PC-3 (cell line): ENCODE measurements at regions not wholly inside any gene's neighbourhood (a gene's known extent, or its start where the extent isn't known, plus 50 kb on each side); places are given as distances from the start of the nearest gene placed in this dataset.
A peak's percentile ranks its signal among the peaks of the same experiment; 100 is the strongest.

ENCODE experiments used
- ATAC-seq: fragments of 200-7000 bp; cut with Tn5 transposase; 2 replicates; pipeline ENCODE4 v1.9.1; 2020; ENCODE audit warnings: mild to moderate bottlenecking, moderate library complexity
- BruUV-seq: library from RNA; stranded (reverse); fragments of 400-500 nt; replicated peaks from 2 replicates; lab custom pipeline; 2021; lab: Mats Ljungman, UMichigan
- CTCF ChIA-PET: fragments of 300-600 bp; sonication (Branson Sonifier 250); formaldehyde crosslinking; loops from one replicate; lab custom pipeline; 2022; ENCODE audit warnings: antibody characterized with exemption; lab: Charles Lee
- POLR2A ChIA-PET: fragments of 300-600 bp; sonication (Branson Sonifier 250); formaldehyde crosslinking; loops from one replicate; lab custom pipeline; 2022; ENCODE audit warnings: antibody characterized with exemption; ENCODE audit not compliant: unreplicated experiment; lab: Charles Lee
- DNase-seq: peaks from one replicate; pipeline ENCODE4 v3.0.0-alpha.2; 2015
- H2AFZ ChIP-seq: fragments of 300-600 bp; sonication (generic); 2 replicates; pipeline ENCODE4 v1.6.0; 2016; ENCODE audit warnings: antibody characterized with exemption, low read length
- H3F3A ChIP-seq: fragments of 300-600 bp; sonication (generic); one replicate; pipeline ENCODE4 v1.6.0; 2017; ENCODE audit warnings: antibody characterized with exemption, low read length, control low read depth, mild to moderate bottlenecking; ENCODE audit not compliant: unreplicated experiment
- H3K27ac ChIP-seq: fragments of 300-600 bp; sonication (generic); 2 replicates; pipeline ENCODE4 v1.5.1; 2016; ENCODE audit warnings: mild to moderate bottlenecking, low read length
- H3K27me3 ChIP-seq: fragments of 300-600 bp; sonication (generic); 2 replicates; pipeline ENCODE4 v1.6.1; 2016; ENCODE audit warnings: low read length, mixed read lengths
- H3K36me3 ChIP-seq: fragments of 300-600 bp; sonication (generic); 2 replicates; pipeline ENCODE4 v1.6.1; 2016; ENCODE audit warnings: low read depth, mixed run types, low read length, mixed read lengths
- H3K4me1 ChIP-seq: fragments of 300-600 bp; sonication (generic); 2 replicates; pipeline ENCODE4 v1.5.1; 2016; ENCODE audit warnings: low read length; ENCODE audit not compliant: insufficient read depth
- H3K4me2 ChIP-seq: fragments of 300-600 bp; sonication (generic); 2 replicates; pipeline ENCODE4 v1.6.0; 2016; ENCODE audit warnings: low read length
- H3K4me3 ChIP-seq: fragments of 300-600 bp; sonication (generic); 2 replicates; pipeline ENCODE4 v1.5.1; 2016; ENCODE audit warnings: mild to moderate bottlenecking, low read length, mixed read lengths
- H3K79me2 ChIP-seq: fragments of 300-600 bp; sonication (generic); 2 replicates; pipeline ENCODE4 v1.6.1; 2017; ENCODE audit warnings: low read length, mixed read lengths
- H3K9ac ChIP-seq: fragments of 300-600 bp; sonication (generic); 2 replicates; pipeline ENCODE4 v1.6.0; 2016; ENCODE audit warnings: mild to moderate bottlenecking, low read length
- H3K9me2 ChIP-seq: fragments of 300-600 bp; sonication (generic); replicated peaks from 2 replicates; pipeline ENCODE4 v1.6.1; 2016; ENCODE audit warnings: mixed run types, low read length, mixed read lengths
- H3K9me3 ChIP-seq: fragments of 300-600 bp; sonication (generic); 2 replicates; pipeline ENCODE4 v1.6.1; 2016; ENCODE audit warnings: low read length, mixed read lengths
- H4K20me1 ChIP-seq: fragments of 300-600 bp; sonication (generic); 2 replicates; pipeline ENCODE4 v1.6.1; 2016; ENCODE audit warnings: low read length, mixed read lengths
- CTCF ChIP-seq: fragments of 300-600 bp; sonication (generic); conservative IDR thresholded peaks from 2 replicates; pipeline ENCODE4 v1.5.1; 2017; ENCODE audit warnings: antibody characterized with exemption, low read depth, mild to moderate bottlenecking, low read length
- EZH2 ChIP-seq: fragments of 300-600 bp; sonication (generic); IDR thresholded peaks from one replicate; pipeline ENCODE4 v1.6.1; 2017; ENCODE audit warnings: antibody characterized with exemption, mild to moderate bottlenecking, low read length; ENCODE audit not compliant: unreplicated experiment
- EZH2phosphoT487 ChIP-seq: fragments of 300-600 bp; sonication (generic); IDR thresholded peaks from 2 replicates; pipeline ENCODE4 v1.6.1; 2018; ENCODE audit warnings: mild to moderate bottlenecking, antibody characterized with exemption, low read length, borderline replicate concordance
- intact Hi-C: fragments of 100-400 bp; cut with micrococcal nuclease; formaldehyde crosslinking; loops from 2 replicates; pipeline ENCODE4 v1.9.0; 2023

DNA sequence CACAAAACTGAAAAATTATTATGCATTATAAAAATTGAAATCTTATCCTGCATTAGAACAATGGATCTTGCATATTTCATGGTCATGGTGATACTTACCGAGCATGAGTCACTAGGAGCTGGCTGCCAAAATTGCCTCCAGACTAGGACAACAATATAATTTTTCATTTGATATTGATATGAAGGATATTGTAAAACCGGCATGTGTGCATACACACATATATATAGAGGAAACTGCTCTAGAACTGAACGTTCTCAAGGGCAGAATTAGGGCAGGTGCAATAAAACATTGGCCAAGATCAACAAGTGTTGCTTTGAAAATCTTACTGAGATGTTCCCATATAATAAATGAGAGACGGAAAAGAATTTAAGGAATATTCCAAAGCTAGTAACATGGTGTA is 319.4 kb upstream of the POU1F1 start:
- Histone ChIP-seq H3K36me3 (no peaks in the 10 kb centered on the region), H4K20me1 (no peaks in the 10 kb centered on the region), H3K4me1 (peaks cover 42% of the 10 kb centered on the region), H3K27ac (peak overlapping the region; percentile 61), H3K79me2 (no peaks in the 10 kb centered on the region), H3K9me2 (no peaks in the 10 kb centered on the region), H3K27me3 (no peaks in the 10 kb centered on the region), H3K4me2 (peak overlapping the region; percentile 8; the same call in 1 of the 2 replicates), H2AFZ (no peak overlapping the region), H3K9ac (no peak overlapping the region), H3K4me3 (no peak overlapping the region), H3K9me3 (no peaks in the 10 kb centered on the region), H3F3A (no peaks in the 10 kb centered on the region)
- ATAC-seq (peak; percentile 87), DNase-seq (peak; percentile 84)
- TF ChIP-seq CTCF (no peak), EZH2phosphoT487 (no peak), EZH2 (no peak)
- BruUV-seq: no TSS peak
- ChIA-PET POLR2A (interaction anchor here (0.5 kb wide), 1 partner anchor 56 kb away, joined by 3 read pairs; no protein-coding TSS in a partner anchor), CTCF (no interaction called here)
- intact Hi-C loops: no loop called here

- no peaks in the 10 kb centered on the region for H4K20me1 ChIP-seq
- H3K79me2 ChIP-seq: no peaks in the 10 kb centered on the region
- H2AFZ ChIP-seq: no peak overlapping the region
- peak overlapping the region; percentile 2; the same call in 1 of the 2 replicates for H3K9ac ChIP-seq
- H3K36me3 ChIP-seq: no peaks in the 10 kb centered on the region
- DNase-seq: no peak
- H3K4me2 ChIP-seq: peak overlapping the region; percentile 60
- no peak overlapping the region for H3K4me3 ChIP-seq
- peak overlapping the region; percentile 54 for H3K27ac ChIP-seq
- peak; percentile 88 for ATAC-seq
- no peak for TF ChIP-seq CTCF
- no peak for TF ChIP-seq EZH2
- no peak for TF ChIP-seq EZH2phosphoT487
- POLR2A ChIA-PET: interaction anchor here (0.5 to 0.6 kb wide), 2 partner anchors 90 to 300 kb away, joined by 4 to 5 read pairs; no protein-coding TSS in a partner anchor
- CTCF ChIA-PET: no interaction called here
- no peaks in the 10 kb centered on the region for H3K9me3 ChIP-seq
- no TSS peak for BruUV-seq
- peaks cover 17% of the 10 kb centered on the region for H3K4me1 ChIP-seq
- intact Hi-C loops: loop anchor here (5.0 to 10.0 kb wide), 3 partner anchors 186 to 424 kb away; no protein-coding TSS in a partner anchor
- no peaks in the 10 kb centered on the region for H3K27me3 ChIP-seq
- no peaks in the 10 kb centered on the region for H3K9me2 ChIP-seq
- no peaks in the 10 kb centered on the region for H3F3A ChIP-seq
Measured at GRCh38 chr3:87581240-87581639, 304.9 kb upstream of the POU1F1 start.

- Histone ChIP-seq H3K36me3 (no peaks in the 10 kb centered on the region), H3K4me3 (no peak overlapping the region)
- POLR2A ChIA-PET: no interaction called here
Measured at GRCh38 chr3:87576752-87577151, 300.4 kb upstream of the POU1F1 start.

More at GRCh38 chr3:87576752-87577151, 300.4 kb upstream of the POU1F1 start:
- H3K79me2 ChIP-seq: no peaks in the 10 kb centered on the region
- H3K27me3 ChIP-seq: no peaks in the 10 kb centered on the region
- intact Hi-C loops: no loop called here
- no peak overlapping the region for H3K4me2 ChIP-seq
- no peak for DNase-seq
- CTCF ChIA-PET: interaction anchor here (0.7 kb wide), 1 partner anchor 601 kb away, joined by 3 read pairs; no protein-coding TSS in a partner anchor
- no peaks in the 10 kb centered on the region for H3F3A ChIP-seq
- no peak overlapping the region for H3K27ac ChIP-seq
- H3K4me1 ChIP-seq: peaks cover 17% of the 10 kb centered on the region
- H3K9me2 ChIP-seq: no peaks in the 10 kb centered on the region
- no peak overlapping the region for H3K9ac ChIP-seq
- no peak overlapping the region for H2AFZ ChIP-seq
- no peak for TF ChIP-seq CTCF
- TF ChIP-seq EZH2phosphoT487: no peak
- no peak for TF ChIP-seq EZH2
- ATAC-seq: no peak
- H3K9me3 ChIP-seq: no peaks in the 10 kb centered on the region
- H4K20me1 ChIP-seq: no peaks in the 10 kb centered on the region
- BruUV-seq: no TSS peak
